ENCODE measurements at regions not wholly inside any gene's neighbourhood (a gene's known extent, or its start where the extent isn't known, plus 50 kb on each side); places are given as distances from the start of the nearest gene placed in this dataset.
"Not testable (repeated sequence)": the region's sequence is repeated elsewhere in the genome, so short reads cannot be mapped to it uniquely, and the experiment has no call there.

GRCh38 chr12:105676694-105677093, 346.2 kb downstream of the C12orf75 start:
- no peaks in the 10 kb centered on the region for H3K36me3 ChIP-seq

GRCh38 chr12:105677672-105678071, 347.2 kb downstream of the C12orf75 start:
- H3K27ac ChIP-seq: no peak overlapping the region
- no peak for TF ChIP-seq CTCF (IDR thresholded peaks at IDR 0.05)
- ATAC-seq: no peak
- H3K36me3 ChIP-seq: no peaks in the 10 kb centered on the region
- no peak overlapping the region for H3K4me3 ChIP-seq
- no peak for DNase-seq
- H3K4me1 ChIP-seq: peaks cover 20% of the 10 kb centered on the region
- no peaks in the 10 kb centered on the region for H3K27me3 ChIP-seq
- intact Hi-C loops (cut with DNase I): no loop called here
- no peaks in the 10 kb centered on the region for H3K9me3 ChIP-seq

More at GRCh38 chr12:105676694-105677093, 346.2 kb downstream of the C12orf75 start:
- intact Hi-C loops (cut with DNase I): no loop called here
- Histone ChIP-seq H3K4me3 (no peak overlapping the region), H3K4me1 (peaks cover 29% of the 10 kb centered on the region), H3K9me3 (no peaks in the 10 kb centered on the region), H3K27ac (no peak overlapping the region), H3K27me3 (no peaks in the 10 kb centered on the region)
- TF ChIP-seq CTCF (IDR thresholded peaks at IDR 0.05): no peak
- ATAC-seq: peak; percentile 56
- no peak for DNase-seq

DNA sequence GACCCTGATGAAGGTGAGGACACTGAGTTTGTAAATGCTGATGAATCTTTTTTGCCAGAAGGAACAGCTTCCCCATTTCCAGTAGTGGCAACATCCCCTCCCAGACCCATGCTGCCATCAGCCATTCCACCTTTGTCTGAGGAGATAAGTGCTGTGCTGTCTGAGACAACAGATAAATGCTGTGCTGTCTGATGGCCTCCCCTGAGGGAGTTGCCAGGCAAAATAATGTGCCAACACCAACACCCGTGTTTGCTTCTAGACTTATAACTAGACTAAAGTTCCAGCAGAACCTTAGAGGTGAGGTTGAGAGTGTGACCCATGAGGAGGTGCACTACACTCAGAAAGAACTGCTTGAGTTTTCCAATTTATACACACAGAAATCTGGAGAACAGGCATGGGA, 349.5 kb downstream of the C12orf75 start:
- H3K4me3 ChIP-seq: no peak overlapping the region
- ATAC-seq (no peak), DNase-seq (no peak)
- H3K27ac ChIP-seq: no peak overlapping the region
- no peaks in the 10 kb centered on the region for H3K27me3 ChIP-seq
- H3K36me3 ChIP-seq: no peaks in the 10 kb centered on the region
- H3K9me3 ChIP-seq: no peaks in the 10 kb centered on the region
- peaks cover 7% of the 10 kb centered on the region for H3K4me1 ChIP-seq
- TF ChIP-seq CTCF (IDR thresholded peaks at IDR 0.05): no peak
- intact Hi-C loops (cut with DNase I): no loop called here

- DNase-seq (no peak), ATAC-seq (no peak)
- Histone ChIP-seq H3K4me1 (no peaks in the 10 kb centered on the region), H3K27me3 (no peaks in the 10 kb centered on the region), H3K36me3 (no peaks in the 10 kb centered on the region), H3K4me3 (no peak overlapping the region), H3K9me3 (no peaks in the 10 kb centered on the region), H3K27ac (no peak overlapping the region)
- intact Hi-C loops (cut with DNase I): no loop called here
- TF ChIP-seq CTCF (IDR thresholded peaks at IDR 0.05): no peak
Measured at GRCh38 chr12:105681341-105681740, 350.9 kb downstream of the C12orf75 start.

GRCh38 chr12:105682821-105683220, 352.3 kb downstream of the C12orf75 start:
- H3K27ac ChIP-seq; H3K9me3 ChIP-seq; H3K27me3 ChIP-seq; H3K36me3 ChIP-seq; intact Hi-C loops (cut with DNase I); DNase-seq; H3K4me3 ChIP-seq; H3K4me1 ChIP-seq; ATAC-seq: not testable (repeated sequence)

DNA sequence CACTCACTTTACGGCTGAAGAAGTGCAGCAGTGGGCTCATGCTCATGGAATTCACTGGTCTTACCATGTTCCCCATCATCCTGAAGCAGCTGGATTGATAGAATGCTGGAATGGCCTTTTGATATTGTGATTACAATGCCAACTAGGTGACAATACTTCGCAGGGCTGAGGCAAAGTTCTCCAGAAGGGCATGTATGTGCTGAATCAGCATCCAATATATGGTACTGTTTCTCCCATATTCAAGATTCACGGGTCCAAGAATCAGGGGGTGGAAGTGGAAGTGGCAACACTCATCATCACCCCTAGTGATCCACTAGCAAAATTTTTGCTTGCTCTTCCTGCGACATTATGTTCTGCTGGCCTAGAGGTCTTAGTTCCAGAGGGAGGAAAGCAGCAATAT, 353.3 kb downstream of the C12orf75 start:
- ATAC-seq; H3K27ac ChIP-seq; H3K36me3 ChIP-seq; DNase-seq; H3K4me3 ChIP-seq; H3K4me1 ChIP-seq; H3K27me3 ChIP-seq; intact Hi-C loops (cut with DNase I); H3K9me3 ChIP-seq: not testable (repeated sequence)

DNA sequence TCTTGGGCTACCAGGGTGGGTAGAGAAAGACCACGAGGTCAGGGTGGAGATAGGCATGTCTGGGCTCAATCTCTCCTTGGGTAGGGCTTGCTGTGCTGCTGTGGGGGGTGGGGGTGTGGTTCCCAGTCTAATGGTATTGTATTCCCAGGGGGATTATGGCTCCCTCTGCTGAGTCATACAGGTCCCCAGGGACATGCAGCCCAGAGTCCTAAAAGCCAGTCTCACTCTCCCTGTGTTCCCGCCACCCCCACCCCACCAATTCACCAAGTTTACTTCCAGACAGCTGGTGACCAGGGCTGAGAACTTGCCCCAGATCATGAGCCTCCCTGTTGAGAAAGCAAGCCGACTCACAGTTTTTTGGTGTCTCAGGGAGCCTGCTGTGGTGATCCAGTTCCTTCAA, 367.6 kb downstream of the C12orf75 start:
- no peak for ATAC-seq
- no peaks in the 10 kb centered on the region for H3K9me3 ChIP-seq

More for the DNA sequence above, 367.6 kb downstream of the C12orf75 start:
- Histone ChIP-seq H3K27ac (no peak overlapping the region), H3K36me3 (no peaks in the 10 kb centered on the region), H3K4me1 (no peaks in the 10 kb centered on the region), H3K27me3 (no peaks in the 10 kb centered on the region), H3K4me3 (no peak overlapping the region)
- intact Hi-C loops (cut with DNase I): no loop called here
- TF ChIP-seq CTCF (IDR thresholded peaks at IDR 0.05): no peak
- DNase-seq: no peak
